ENCODE measurements at regions not wholly inside any gene's neighbourhood (a gene's known extent, or its start where the extent isn't known, plus 50 kb on each side); places are given as distances from the start of the nearest gene placed in this dataset.

GRCh38 chr3:181213347-181213746, 223.8 kb upstream of the DNAJC19 start:
- TF ChIP-seq TCF12 (IDR thresholded peaks at IDR 0.05; ENCODE audit: low read depth) (no peak), EGR1 (IDR thresholded peaks at IDR 0.05) (no peak), YY1 (IDR thresholded peaks at IDR 0.05; ENCODE audit: low read depth) (no peak), MAX (IDR thresholded peaks at IDR 0.05) (no peak)

- TF ChIP-seq TCF12 (IDR thresholded peaks at IDR 0.05; ENCODE audit: low read depth) (no peak), TAF1 (IDR thresholded peaks at IDR 0.05; ENCODE audit: low read depth) (no peak), ZBTB7A (IDR thresholded peaks at IDR 0.05; ENCODE audit: low read depth) (no peak), NFIC (IDR thresholded peaks at IDR 0.05) (no peak), CEBPB (IDR thresholded peaks at IDR 0.05) (no peak), EGR1 (IDR thresholded peaks at IDR 0.05) (no peak), MAX (IDR thresholded peaks at IDR 0.05) (no peak), FOXM1 (IDR thresholded peaks at IDR 0.05; ENCODE audit: borderline replicate concordance, low read depth) (no peak), YY1 (IDR thresholded peaks at IDR 0.05; ENCODE audit: low read depth) (no peak)
Measured at GRCh38 chr3:181212271-181212670, 222.7 kb upstream of the DNAJC19 start.

DNA sequence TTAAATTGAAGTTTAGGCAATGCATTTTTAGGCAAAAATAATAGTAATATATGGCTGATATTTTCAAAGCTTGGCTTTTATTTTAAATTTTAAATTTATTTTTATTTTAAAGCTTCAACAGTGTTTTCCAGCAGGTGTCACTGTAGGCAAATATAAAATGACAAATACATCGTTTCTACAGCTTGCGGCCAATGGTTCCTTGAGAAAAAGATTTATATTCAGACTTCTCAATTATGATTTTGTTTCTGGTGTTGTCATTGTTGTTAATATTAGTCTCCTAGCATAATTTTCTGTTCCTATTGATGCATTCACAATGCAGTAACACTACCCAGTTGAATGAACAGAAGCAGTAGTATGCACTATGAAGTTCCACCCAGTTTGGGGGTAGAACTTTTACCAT, 220.7 kb upstream of the DNAJC19 start:
- peak; percentile 39; the same call in 1 of the 2 replicates for TF ChIP-seq RAD21 (IDR thresholded peaks at IDR 0.05; ENCODE audit: low read depth)
- no peak for TF ChIP-seq TAF1 (IDR thresholded peaks at IDR 0.05; ENCODE audit: low read depth)
- TF ChIP-seq MAX (IDR thresholded peaks at IDR 0.05): no peak

GRCh38 chr3:181189556-181189955, 200.0 kb upstream of the DNAJC19 start:
- TF ChIP-seq EGR1 (IDR thresholded peaks at IDR 0.05): no peak
- TF ChIP-seq, protein P1, sequence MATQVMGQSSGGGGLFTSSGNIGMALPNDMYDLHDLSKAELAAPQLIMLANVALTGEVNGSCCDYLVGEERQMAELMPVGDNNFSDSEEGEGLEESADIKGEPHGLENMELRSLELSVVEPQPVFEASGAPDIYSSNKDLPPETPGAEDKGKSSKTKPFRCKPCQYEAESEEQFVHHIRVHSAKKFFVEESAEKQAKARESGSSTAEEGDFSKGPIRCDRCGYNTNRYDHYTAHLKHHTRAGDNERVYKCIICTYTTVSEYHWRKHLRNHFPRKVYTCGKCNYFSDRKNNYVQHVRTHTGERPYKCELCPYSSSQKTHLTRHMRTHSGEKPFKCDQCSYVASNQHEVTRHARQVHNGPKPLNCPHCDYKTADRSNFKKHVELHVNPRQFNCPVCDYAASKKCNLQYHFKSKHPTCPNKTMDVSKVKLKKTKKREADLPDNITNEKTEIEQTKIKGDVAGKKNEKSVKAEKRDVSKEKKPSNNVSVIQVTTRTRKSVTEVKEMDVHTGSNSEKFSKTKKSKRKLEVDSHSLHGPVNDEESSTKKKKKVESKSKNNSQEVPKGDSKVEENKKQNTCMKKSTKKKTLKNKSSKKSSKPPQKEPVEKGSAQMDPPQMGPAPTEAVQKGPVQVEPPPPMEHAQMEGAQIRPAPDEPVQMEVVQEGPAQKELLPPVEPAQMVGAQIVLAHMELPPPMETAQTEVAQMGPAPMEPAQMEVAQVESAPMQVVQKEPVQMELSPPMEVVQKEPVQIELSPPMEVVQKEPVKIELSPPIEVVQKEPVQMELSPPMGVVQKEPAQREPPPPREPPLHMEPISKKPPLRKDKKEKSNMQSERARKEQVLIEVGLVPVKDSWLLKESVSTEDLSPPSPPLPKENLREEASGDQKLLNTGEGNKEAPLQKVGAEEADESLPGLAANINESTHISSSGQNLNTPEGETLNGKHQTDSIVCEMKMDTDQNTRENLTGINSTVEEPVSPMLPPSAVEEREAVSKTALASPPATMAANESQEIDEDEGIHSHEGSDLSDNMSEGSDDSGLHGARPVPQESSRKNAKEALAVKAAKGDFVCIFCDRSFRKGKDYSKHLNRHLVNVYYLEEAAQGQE (IDR thresholded peaks at IDR 0.05; ENCODE audit: low read depth): no peak
- no peak for TF ChIP-seq TCF12 (IDR thresholded peaks at IDR 0.05; ENCODE audit: low read depth)
- TF ChIP-seq TEAD4 (IDR thresholded peaks at IDR 0.05): no peak
- TF ChIP-seq EP300 (IDR thresholded peaks at IDR 0.05; ENCODE audit: borderline replicate concordance): no peak
- no peak for TF ChIP-seq TAF1 (IDR thresholded peaks at IDR 0.05; ENCODE audit: low read depth)

DNA sequence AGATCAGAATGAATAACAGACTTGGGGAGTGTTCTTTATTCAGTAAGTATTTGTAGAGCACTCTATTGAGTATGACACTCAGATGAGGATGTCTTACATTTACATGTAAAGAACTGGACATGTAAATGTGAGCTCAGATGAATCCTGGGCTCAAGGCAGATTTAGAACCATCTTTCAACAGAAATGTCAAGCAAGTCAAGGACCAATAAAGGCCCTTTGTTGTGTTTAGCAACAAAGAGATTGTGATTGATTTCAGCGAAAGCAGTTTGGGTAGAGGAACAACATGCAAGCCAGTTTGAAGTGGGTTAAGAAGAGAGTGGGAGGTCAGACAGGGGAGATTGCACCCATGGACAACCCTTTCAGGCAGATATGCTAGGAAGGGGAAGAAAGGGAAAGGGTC, 194.2 kb upstream of the DNAJC19 start:
- TF ChIP-seq TEAD4 (IDR thresholded peaks at IDR 0.05): no peak
- TF ChIP-seq TAF1 (IDR thresholded peaks at IDR 0.05; ENCODE audit: low read depth): no peak
- no peak for TF ChIP-seq TCF12 (IDR thresholded peaks at IDR 0.05; ENCODE audit: low read depth)
- TF ChIP-seq ZBTB7A (IDR thresholded peaks at IDR 0.05; ENCODE audit: low read depth): no peak

GRCh38 chr3:181178991-181179390, 189.5 kb upstream of the DNAJC19 start:
- TF ChIP-seq TCF12 (IDR thresholded peaks at IDR 0.05; ENCODE audit: low read depth) (no peak), EGR1 (IDR thresholded peaks at IDR 0.05) (no peak), TEAD4 (IDR thresholded peaks at IDR 0.05) (no peak), TAF1 (IDR thresholded peaks at IDR 0.05; ENCODE audit: low read depth) (no peak)

DNA sequence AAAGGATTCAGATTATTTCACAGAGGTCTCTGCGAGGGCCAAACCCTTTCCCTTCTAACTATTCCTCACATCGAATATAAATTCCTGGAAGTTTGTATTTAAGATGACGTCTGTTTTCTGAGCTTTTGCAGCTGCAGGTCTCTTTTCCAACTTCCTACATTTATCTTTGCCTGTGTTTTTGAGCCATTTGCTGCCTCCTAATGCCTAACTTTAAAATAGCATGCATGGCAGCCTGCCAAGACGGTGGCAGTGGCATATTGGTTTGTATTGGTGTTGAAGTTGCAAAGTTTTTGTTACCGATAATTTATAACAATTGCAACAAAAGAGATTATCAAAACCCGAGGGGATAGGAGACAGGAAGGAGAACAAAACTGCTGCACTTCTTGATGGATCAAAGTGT, 187.1 kb upstream of the DNAJC19 start:
- TF ChIP-seq TCF12 (IDR thresholded peaks at IDR 0.05; ENCODE audit: low read depth) (no peak), FOXM1 (IDR thresholded peaks at IDR 0.05; ENCODE audit: borderline replicate concordance, low read depth) (no peak), YY1 (IDR thresholded peaks at IDR 0.05; ENCODE audit: low read depth) (no peak), ZBTB7A (IDR thresholded peaks at IDR 0.05; ENCODE audit: low read depth) (no peak), USF1 (IDR thresholded peaks at IDR 0.05) (no peak), TAF1 (IDR thresholded peaks at IDR 0.05; ENCODE audit: low read depth) (no peak), CREB1 (IDR thresholded peaks at IDR 0.05; ENCODE audit: low read depth) (no peak), CEBPB (IDR thresholded peaks at IDR 0.05) (no peak), NFIC (IDR thresholded peaks at IDR 0.05) (peak; percentile 94), RAD21 (IDR thresholded peaks at IDR 0.05; ENCODE audit: low read depth) (peak; percentile 73), MAX (IDR thresholded peaks at IDR 0.05) (no peak), EP300 (IDR thresholded peaks at IDR 0.05; ENCODE audit: borderline replicate concordance) (no peak), EGR1 (IDR thresholded peaks at IDR 0.05) (no peak)

DNA sequence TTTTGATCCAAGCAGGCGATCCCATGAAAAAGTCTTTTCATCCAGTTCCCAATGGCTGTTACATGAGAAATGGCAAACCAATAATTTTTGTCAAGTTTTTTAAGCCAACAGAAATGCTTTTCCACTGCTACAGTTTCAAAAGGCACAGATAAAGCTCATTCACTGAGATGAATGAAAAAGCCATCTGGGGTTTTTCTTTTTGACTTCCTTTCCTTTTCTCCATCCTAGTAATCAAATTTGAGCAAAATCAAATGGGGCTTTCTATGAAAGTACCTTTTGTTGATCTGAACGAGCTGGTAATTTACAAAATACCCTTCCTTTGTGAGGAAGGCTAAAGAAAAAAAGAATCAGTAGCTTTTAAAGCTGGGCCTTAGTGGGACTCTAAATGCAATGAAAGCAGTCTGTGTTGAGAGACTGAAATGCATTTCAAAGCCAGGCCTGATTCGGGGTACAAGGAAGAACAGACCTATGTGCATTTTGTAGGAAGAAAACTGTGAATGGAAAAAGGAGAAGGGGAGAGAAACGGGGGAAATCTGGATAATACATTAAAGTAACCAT, 185.2 kb upstream of the DNAJC19 start:
- TF ChIP-seq, protein P1 (IDR thresholded peaks at IDR 0.05; ENCODE audit: low read depth): no peak
- no peak for TF ChIP-seq ZBTB7A (IDR thresholded peaks at IDR 0.05; ENCODE audit: low read depth)
- TF ChIP-seq NFIC (IDR thresholded peaks at IDR 0.05): no peak
- no peak for TF ChIP-seq MAX (IDR thresholded peaks at IDR 0.05)
- TF ChIP-seq USF1 (IDR thresholded peaks at IDR 0.05): no peak
- no peak for TF ChIP-seq YY1 (IDR thresholded peaks at IDR 0.05; ENCODE audit: low read depth)
- TF ChIP-seq TAF1 (IDR thresholded peaks at IDR 0.05; ENCODE audit: low read depth): no peak
- no peak for TF ChIP-seq EGR1 (IDR thresholded peaks at IDR 0.05)
- TF ChIP-seq TEAD4 (IDR thresholded peaks at IDR 0.05): no peak
- no peak for TF ChIP-seq TCF12 (IDR thresholded peaks at IDR 0.05; ENCODE audit: low read depth)
- no peak for TF ChIP-seq FOXM1 (IDR thresholded peaks at IDR 0.05; ENCODE audit: borderline replicate concordance, low read depth)
- no peak for TF ChIP-seq EP300 (IDR thresholded peaks at IDR 0.05; ENCODE audit: borderline replicate concordance)
- no peak for TF ChIP-seq RAD21 (IDR thresholded peaks at IDR 0.05; ENCODE audit: low read depth)
- no peak for TF ChIP-seq CEBPB (IDR thresholded peaks at IDR 0.05)
- no peak for TF ChIP-seq CREB1 (IDR thresholded peaks at IDR 0.05; ENCODE audit: low read depth)
